Brain microvascular endothelial cell (primary cell): ENCODE measurements at regions not wholly inside any gene's neighbourhood (a gene's known extent, or its start where the extent isn't known, plus 50 kb on each side); places are given as distances from the start of the nearest gene placed in this dataset.
A peak's percentile ranks its signal among the peaks of the same experiment; 100 is the strongest.

Experiments used
- DNase-seq: peaks from one replicate; pipeline ENCODE4 v3.0.0-alpha.2; 2020
- H3K27ac ChIP-seq: fragments of 250-450 bp; sonication (Bioruptor Pico); 2 replicates; pipeline ENCODE4 v1.5.1; 2020; ENCODE audit warnings: mild to moderate bottlenecking, moderate library complexity
- H3K27me3 ChIP-seq: fragments of 250-450 bp; sonication (Bioruptor Pico); replicated peaks from 2 replicates; pipeline ENCODE4 v1.5.1; 2020; ENCODE audit warnings: mild to moderate bottlenecking
- H3K36me3 ChIP-seq: fragments of 250-450 bp; sonication (Bioruptor Pico); replicated peaks from 2 replicates; pipeline ENCODE4 v1.5.1; 2020; ENCODE audit warnings: mild to moderate bottlenecking
- H3K4me3 ChIP-seq: 2 replicates; pipeline ENCODE4 v1.5.1; 2011; ENCODE audit warnings: low read depth, mild to moderate bottlenecking, control low read depth, low read length, moderate library complexity
- CTCF ChIP-seq: IDR thresholded peaks from 2 replicates; pipeline ENCODE4 v1.5.1; 2011; ENCODE audit warnings: low read depth, mild to moderate bottlenecking, moderate library complexity, low read length, control low read depth, inconsistent platforms; ENCODE audit errors: missing control alignments
- in situ Hi-C: cut with HindIII; loops from 2 replicates; pipeline ENCODE4 v1.10.0; 2017; ENCODE audit warnings: low sequenced_read_pairs, low pct_ligation_motif_present

GRCh38 chr11:70012134-70012733 is 65.9 kb upstream of the ANO1 start:
- no peak for TF ChIP-seq CTCF
- in situ Hi-C loops: no loop called here
- H3K27me3 ChIP-seq: no peaks in the 10 kb centered on the region
- no peaks in the 10 kb centered on the region for H3K36me3 ChIP-seq
- no peak for DNase-seq
- H3K4me3 ChIP-seq: no peak overlapping the region
- no peak overlapping the region for H3K27ac ChIP-seq

GRCh38 chr11:70014291-70014690 is 63.8 kb upstream of the ANO1 start:
- H3K27me3 ChIP-seq: no peaks in the 10 kb centered on the region
- in situ Hi-C loops: no loop called here
- TF ChIP-seq CTCF: no peak
- no peak overlapping the region for H3K4me3 ChIP-seq
- DNase-seq: no peak
- H3K27ac ChIP-seq: no peak overlapping the region
- no peaks in the 10 kb centered on the region for H3K36me3 ChIP-seq

- Histone ChIP-seq H3K36me3 (no peaks in the 10 kb centered on the region), H3K4me3 (no peak overlapping the region), H3K27me3 (no peaks in the 10 kb centered on the region), H3K27ac (no peak overlapping the region)
- in situ Hi-C loops: no loop called here
- DNase-seq: peak; percentile 36
- TF ChIP-seq CTCF: no peak
Measured at GRCh38 chr11:70016666-70017367, 61.3 kb upstream of the ANO1 start.

GRCh38 chr11:70018816-70019215 is 59.3 kb upstream of the ANO1 start:
- no peak for DNase-seq
- no peak for TF ChIP-seq CTCF
- in situ Hi-C loops: no loop called here
- H3K27ac ChIP-seq: no peak overlapping the region
- no peak overlapping the region for H3K4me3 ChIP-seq
- H3K27me3 ChIP-seq: no peaks in the 10 kb centered on the region
- no peaks in the 10 kb centered on the region for H3K36me3 ChIP-seq

- DNase-seq: no peak
- no peaks in the 10 kb centered on the region for H3K36me3 ChIP-seq
- no peaks in the 10 kb centered on the region for H3K27me3 ChIP-seq
- no peak for TF ChIP-seq CTCF
- in situ Hi-C loops: no loop called here
- H3K27ac ChIP-seq: no peak overlapping the region
- no peak overlapping the region for H3K4me3 ChIP-seq
Measured at GRCh38 chr11:70019576-70020011, 58.5 kb upstream of the ANO1 start.
